SK-N-SH (cell line): ENCODE measurements at regions not wholly inside any gene's neighbourhood (a gene's known extent, or its start where the extent isn't known, plus 50 kb on each side); places are given as distances from the start of the nearest gene placed in this dataset.

Source experiments
- CTCF ChIA-PET: fragments of 300-600, 350-600 bp; formaldehyde crosslinking; extraction: SDS; loops from one replicate; lab custom pipeline; 2021; lab: Yijun Ruan, JAX
- POLR2A ChIA-PET: fragments of 350-600 bp; sonication (Branson Sonifier 250); formaldehyde crosslinking; extraction: SDS; loops from one replicate; lab custom pipeline; 2020; ENCODE audit warnings: antibody characterized with exemption, inconsistent platforms; lab: Yijun Ruan, JAX
- DNase-seq: peaks from one replicate; pipeline ENCODE4 v3.0.0; 2012
- H2AFZ ChIP-seq: fragments of 200-600 bp; sonication (generic); 2 replicates; pipeline ENCODE4 v1.8.1; 2016; ENCODE audit warnings: antibody characterized with exemption, mild to moderate bottlenecking, low read depth
- H3F3A ChIP-seq: fragments of 200-600 bp; sonication (generic); replicated peaks from 2 replicates; pipeline ENCODE3; 2016; ENCODE audit warnings: antibody characterized with exemption, mild to moderate bottlenecking; ENCODE audit not compliant: insufficient read depth
- H3K27ac ChIP-seq, 2 experiments: fragments of 200-500 bp in 1 of 2; fragments of 200-600 bp in 1 of 2; sonication (Bioruptor generic) in 1 of 2; sonication (generic), shearing (Covaris generic) in 1 of 2; 2 replicates each; pipeline versions ENCODE4 v1.5.1 to v1.6.1; 2014 to 2016; ENCODE audit warnings: low read depth in 2 of 2, inconsistent platforms in 1 of 2, low read length in 1 of 2, mild to moderate bottlenecking in 1 of 2, mixed read lengths in 1 of 2
- H3K27me3 ChIP-seq: fragments of 200-600 bp; sonication (generic), shearing (Covaris generic); 2 replicates; pipeline ENCODE4 v1.6.1; 2016; ENCODE audit warnings: mixed run types; ENCODE audit not compliant: insufficient read depth
- H3K36me3 ChIP-seq, 2 experiments: fragments of 200-500 bp in 1 of 2; fragments of 200-600 bp in 1 of 2; sonication (Bioruptor generic) in 1 of 2; sonication (generic) in 1 of 2; replicated peaks in 1 of 2; 2 replicates each; pipeline versions ENCODE3 to v1.5.1; 2014 to 2016; ENCODE audit warnings: low read length in 1 of 2, mild to moderate bottlenecking in 1 of 2; ENCODE audit not compliant: insufficient read depth in 2 of 2, control insufficient read depth in 1 of 2
- H3K4me1 ChIP-seq, 2 experiments: fragments of 200-500 bp in 1 of 2; fragments of 200-600 bp in 1 of 2; sonication (Bioruptor generic) in 1 of 2; sonication (generic), shearing (Covaris generic) in 1 of 2; 2 replicates each; pipeline versions ENCODE4 v1.5.1 to v1.6.1; 2014 to 2016; ENCODE audit warnings: low read depth in 1 of 2, low read length in 1 of 2, mixed run types in 1 of 2; ENCODE audit not compliant: insufficient read depth in 2 of 2, control insufficient read depth in 1 of 2
- H3K4me2 ChIP-seq: fragments of 200-600 bp; sonication (generic), shearing (Covaris generic); 2 replicates; pipeline ENCODE4 v1.6.1; 2017; ENCODE audit warnings: mixed run types
- H3K4me3 ChIP-seq, 2 experiments: fragments of 200-500 bp in 1 of 2; fragments of 200-600 bp in 1 of 2; sonication (Bioruptor generic) in 1 of 2; sonication (generic), shearing (Covaris generic) in 1 of 2; 2 replicates each; pipeline versions ENCODE4 v1.5.1 to v1.8.1; 2014 to 2016; ENCODE audit warnings: low read depth in 2 of 2, inconsistent platforms in 1 of 2, low read length in 1 of 2, mild to moderate bottlenecking in 1 of 2, mixed read lengths in 1 of 2, moderate library complexity in 1 of 2
- H3K79me2 ChIP-seq: fragments of 200-600 bp; sonication (generic); 2 replicates; pipeline ENCODE4 v1.8.1; 2017; ENCODE audit warnings: mild to moderate bottlenecking; ENCODE audit not compliant: insufficient read depth
- H3K9ac ChIP-seq: fragments of 200-600 bp; sonication (generic); 2 replicates; pipeline ENCODE4 v1.6.1; 2017; ENCODE audit warnings: mixed run types
- H3K9me2 ChIP-seq: fragments of 200-600 bp; sonication (generic); 2 replicates; pipeline ENCODE4 v1.6.1; 2017; ENCODE audit warnings: mixed run types
- H3K9me3 ChIP-seq: fragments of 200-600 bp; sonication (generic); 2 replicates; pipeline ENCODE4 v1.6.1; 2017; ENCODE audit warnings: mixed run types, mild to moderate bottlenecking, moderate library complexity
- H4K20me1 ChIP-seq: fragments of 200-600 bp; sonication (generic); 2 replicates; pipeline ENCODE4 v1.6.1; 2017; ENCODE audit warnings: mild to moderate bottlenecking, mixed run types; ENCODE audit not compliant: insufficient read depth
- ELF1 ChIP-seq: IDR thresholded peaks from 2 replicates; pipeline ENCODE4 v1.4.0; 2012
- EP300 ChIP-seq, 2 experiments: IDR thresholded peaks; 2 replicates each; pipeline versions ENCODE4 v1.4.0 to v1.6.1; 2012; ENCODE audit warnings: borderline replicate concordance in 1 of 2, low read depth in 1 of 2, low read length in 1 of 2
- FOSL2 ChIP-seq: IDR thresholded peaks from 2 replicates; pipeline ENCODE4 v1.4.0; 2012; ENCODE audit warnings: low read depth, mild to moderate bottlenecking, moderate library complexity, borderline replicate concordance
- FOXJ3 ChIP-seq: sonication (generic); formaldehyde crosslinking; IDR thresholded peaks from 2 replicates; pipeline ENCODE4 v1.5.1; 2020; ENCODE audit warnings: mild to moderate bottlenecking, missing genetic modification reagents
- MAX ChIP-seq: IDR thresholded peaks from 2 replicates; pipeline ENCODE4 v1.4.0; 2012; ENCODE audit warnings: low read depth
- MEF2A ChIP-seq: IDR thresholded peaks from 2 replicates; pipeline ENCODE4 v1.4.0; 2012; ENCODE audit warnings: low read depth, borderline replicate concordance
- PBX3 ChIP-seq: IDR thresholded peaks from 2 replicates; pipeline ENCODE4; 2012
- RCOR1 ChIP-seq: fragments of 150-350 bp; IDR thresholded peaks from 2 replicates; pipeline ENCODE4 v1.6.1; 2017; ENCODE audit warnings: antibody characterized with exemption, low read length
- REST ChIP-seq: IDR thresholded peaks from 2 replicates; pipeline ENCODE4 v1.6.1; 2012; ENCODE audit warnings: mild to moderate bottlenecking, low read depth, low read length, moderate library complexity
- RFX5 ChIP-seq: IDR thresholded peaks from 2 replicates; pipeline ENCODE4 v1.6.1; 2012; ENCODE audit warnings: mild to moderate bottlenecking, improper control_type of control experiment, low read length
- SMC3 ChIP-seq: IDR thresholded peaks from 2 replicates; pipeline ENCODE4 v1.6.1; 2012; ENCODE audit warnings: low read depth, low read length, improper control_type of control experiment
- TAF1 ChIP-seq: IDR thresholded peaks from 2 replicates; pipeline ENCODE4 v1.6.1; 2012; ENCODE audit warnings: low read depth, mild to moderate bottlenecking, low read length, moderate library complexity, borderline replicate concordance
- TCF12 ChIP-seq: IDR thresholded peaks from 2 replicates; pipeline ENCODE4 v1.4.0; 2012
- TEAD4 ChIP-seq: IDR thresholded peaks from 2 replicates; pipeline ENCODE4 v1.4.0; 2012; ENCODE audit warnings: mild to moderate bottlenecking, borderline replicate concordance; ENCODE audit not compliant: insufficient read depth
- USF1 ChIP-seq: IDR thresholded peaks from 2 replicates; pipeline ENCODE4 v1.4.0; 2012; ENCODE audit warnings: low read depth, borderline replicate concordance
- YY1 ChIP-seq: IDR thresholded peaks from 2 replicates; pipeline ENCODE4 v1.4.0; 2012; ENCODE audit warnings: low read depth, mild to moderate bottlenecking
- WGBS: methylation state at CpG from one replicate; pipeline ENCODE4 v1.1.6; 2017; ENCODE audit warnings: low lambda C conversion rate; 5-methylcytosine and 5-hydroxymethylcytosine counted together
- TF ChIP-seq, protein P1 (sequence below): fragments of 150-350 bp; IDR thresholded peaks from 2 replicates; pipeline ENCODE4 v1.6.1; 2017; ENCODE audit warnings: antibody characterized with exemption, low read length, low read depth, borderline replicate concordance
- TF ChIP-seq, protein P2 (sequence below): fragments of 150-350 bp; IDR thresholded peaks from 2 replicates; pipeline ENCODE4 v1.6.1; 2016; ENCODE audit warnings: mild to moderate bottlenecking, low read depth, low read length

DNA sequence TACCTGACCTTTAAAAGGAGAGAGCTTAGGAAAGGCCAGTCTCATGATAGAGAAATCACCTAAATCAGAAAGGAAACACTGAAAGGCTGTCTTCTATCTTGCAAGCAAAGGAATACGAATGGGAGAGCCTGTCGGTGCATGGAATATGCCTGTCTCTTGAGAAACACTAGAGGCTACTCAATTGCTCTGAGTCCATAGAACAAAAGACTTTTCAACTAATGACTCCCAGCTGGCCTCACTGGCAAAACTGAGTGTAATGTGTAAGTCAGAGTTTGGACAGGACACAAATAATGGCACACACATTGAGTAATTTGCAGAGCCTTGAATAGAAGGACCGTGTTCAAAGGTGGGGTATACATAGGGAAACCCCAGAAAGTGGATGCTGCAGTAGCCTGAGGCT lies 171.0 kb upstream of the ARHGAP20 start (continued):
- TF ChIP-seq, protein P1, sequence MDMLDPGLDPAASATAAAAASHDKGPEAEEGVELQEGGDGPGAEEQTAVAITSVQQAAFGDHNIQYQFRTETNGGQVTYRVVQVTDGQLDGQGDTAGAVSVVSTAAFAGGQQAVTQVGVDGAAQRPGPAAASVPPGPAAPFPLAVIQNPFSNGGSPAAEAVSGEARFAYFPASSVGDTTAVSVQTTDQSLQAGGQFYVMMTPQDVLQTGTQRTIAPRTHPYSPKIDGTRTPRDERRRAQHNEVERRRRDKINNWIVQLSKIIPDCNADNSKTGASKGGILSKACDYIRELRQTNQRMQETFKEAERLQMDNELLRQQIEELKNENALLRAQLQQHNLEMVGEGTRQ, result no peak
- no peak for TF ChIP-seq ELF1
- no peak for TF ChIP-seq RFX5
- TF ChIP-seq RCOR1, result no peak
- no peak for TF ChIP-seq YY1
- no peak for TF ChIP-seq PBX3
- no peak for TF ChIP-seq MEF2A

GRCh38 chr11:110878513-110878912 lies 166.3 kb upstream of the ARHGAP20 start:
- Histone ChIP-seq H3K27ac (no peak overlapping the region), H3K27me3 (no peaks in the 10 kb centered on the region), H3K79me2 (no peaks in the 10 kb centered on the region), H3K9ac (no peak overlapping the region), H2AFZ (no peak overlapping the region), H3K9me2 (no peaks in the 10 kb centered on the region), H3K4me2 (no peak overlapping the region), H3K4me1 (no peaks in the 10 kb centered on the region), H4K20me1 (no peaks in the 10 kb centered on the region), H3F3A (no peaks in the 10 kb centered on the region), H3K4me3 (no peak overlapping the region), H3K36me3 (no peaks in the 10 kb centered on the region), H3K9me3 (no peaks in the 10 kb centered on the region)
- TF ChIP-seq TCF12, result no peak
- TF ChIP-seq SMC3, result no peak
- TF ChIP-seq RFX5, result no peak
- CTCF ChIA-PET, result interaction anchor here (0.8 kb wide), 1 partner anchor 118 kb away, joined by 4 read pairs; no protein-coding TSS in a partner anchor
- POLR2A ChIA-PET, result no interaction called here
- DNase-seq, result no peak
- WGBS, result 72% methylated on average over 1 of the region's 1 CpG

GRCh38 chr11:110874437-110875030 lies 162.3 kb upstream of the ARHGAP20 start:
- H3K36me3 ChIP-seq, result no peaks in the 10 kb centered on the region
- no peaks in the 10 kb centered on the region for H3K9me2 ChIP-seq
- WGBS, result 71% methylated on average over 5 of the region's 5 CpGs
- no peak for DNase-seq
- H3K4me1 ChIP-seq, result no peaks in the 10 kb centered on the region
- H3K4me3 ChIP-seq, result no peak overlapping the region
- H4K20me1 ChIP-seq, result no peaks in the 10 kb centered on the region
- no peak overlapping the region for H3K27ac ChIP-seq
- no peaks in the 10 kb centered on the region for H3K79me2 ChIP-seq
- no peaks in the 10 kb centered on the region for H3K9me3 ChIP-seq
- H3K4me2 ChIP-seq, result no peak overlapping the region
- H3K27me3 ChIP-seq, result no peaks in the 10 kb centered on the region
- no peak overlapping the region for H2AFZ ChIP-seq
- H3F3A ChIP-seq, result no peaks in the 10 kb centered on the region
- H3K9ac ChIP-seq, result no peak overlapping the region
- POLR2A ChIA-PET, result no interaction called here
- CTCF ChIA-PET, result interaction anchor here (0.6 to 1.3 kb wide), 2 partner anchors 11 to 366 kb away, joined by 3 read pairs; no protein-coding TSS in a partner anchor
- TF ChIP-seq TAF1, result no peak
- TF ChIP-seq TEAD4, result no peak
- TF ChIP-seq, protein P2, sequence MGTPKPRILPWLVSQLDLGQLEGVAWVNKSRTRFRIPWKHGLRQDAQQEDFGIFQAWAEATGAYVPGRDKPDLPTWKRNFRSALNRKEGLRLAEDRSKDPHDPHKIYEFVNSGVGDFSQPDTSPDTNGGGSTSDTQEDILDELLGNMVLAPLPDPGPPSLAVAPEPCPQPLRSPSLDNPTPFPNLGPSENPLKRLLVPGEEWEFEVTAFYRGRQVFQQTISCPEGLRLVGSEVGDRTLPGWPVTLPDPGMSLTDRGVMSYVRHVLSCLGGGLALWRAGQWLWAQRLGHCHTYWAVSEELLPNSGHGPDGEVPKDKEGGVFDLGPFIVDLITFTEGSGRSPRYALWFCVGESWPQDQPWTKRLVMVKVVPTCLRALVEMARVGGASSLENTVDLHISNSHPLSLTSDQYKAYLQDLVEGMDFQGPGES, result no peak
- TF ChIP-seq FOXJ3 (CRISPR knock-in tag), result no peak
- TF ChIP-seq REST, result no peak
- TF ChIP-seq SMC3, result no peak
- no peak for TF ChIP-seq MAX
- TF ChIP-seq EP300 (IDR thresholded peaks at IDR 0.05; ENCODE audit: borderline replicate concordance in 1 of 2, low read depth in 1 of 2, low read length in 1 of 2), result no peak
- TF ChIP-seq USF1, result no peak
- no peak for TF ChIP-seq FOSL2
- TF ChIP-seq YY1, result no peak
- no peak for TF ChIP-seq RCOR1
